Mesenchymal stem cell (in vitro differentiated cells and primary cell): ENCODE measurements at regions not wholly inside any gene's neighbourhood (a gene's known extent, or its start where the extent isn't known, plus 50 kb on each side); places are given as distances from the start of the nearest gene placed in this dataset.
"Not testable (repeated sequence)": the region's sequence is repeated elsewhere in the genome, so short reads cannot be mapped to it uniquely, and the experiment has no call there.

Source experiments
- DNase-seq: peaks from one replicate; pipeline ENCODE4 v3.0.0-alpha.2; 2013
- H2AFZ ChIP-seq: one replicate; pipeline ENCODE4 v1.6.1; 2013; ENCODE audit warnings: low read depth, mild to moderate bottlenecking, control low read depth, inconsistent platforms, low read length, moderate library complexity
- H2AK5ac ChIP-seq: 2 replicates; pipeline ENCODE4 v1.6.1; 2013; ENCODE audit warnings: low read length, moderate library complexity, mild to moderate bottlenecking, inconsistent platforms; ENCODE audit not compliant: severe bottlenecking
- H2BK120ac ChIP-seq: one replicate; pipeline ENCODE4 v1.6.1; 2013; ENCODE audit warnings: low read depth, mild to moderate bottlenecking, inconsistent platforms, low read length, moderate library complexity
- H2BK12ac ChIP-seq, 2 experiments: one replicate each; pipeline ENCODE4 v1.6.1; 2013; ENCODE audit warnings: inconsistent platforms in 2 of 2, low read length in 2 of 2, mild to moderate bottlenecking in 2 of 2, moderate library complexity in 2 of 2, control low read depth in 1 of 2
- H2BK15ac ChIP-seq: one replicate; pipeline ENCODE4 v1.6.1; 2013; ENCODE audit warnings: mild to moderate bottlenecking, low read depth, inconsistent platforms; ENCODE audit not compliant: poor library complexity, severe bottlenecking
- H2BK5ac ChIP-seq: 2 replicates; pipeline ENCODE4 v1.6.1; 2013; ENCODE audit warnings: low read depth, mild to moderate bottlenecking, low read length, control low read depth, inconsistent platforms; ENCODE audit not compliant: poor library complexity, severe bottlenecking
- H3K14ac ChIP-seq, 2 experiments: one replicate each; pipeline ENCODE4 v1.6.1; 2013; ENCODE audit warnings: inconsistent platforms in 2 of 2, low read length in 2 of 2, control low read depth in 1 of 2, mild to moderate bottlenecking in 1 of 2, moderate library complexity in 1 of 2
- H3K18ac ChIP-seq, 2 experiments: one replicate each; pipeline ENCODE4 v1.6.1; 2013; ENCODE audit warnings: inconsistent platforms in 2 of 2, low read length in 2 of 2, control low read depth in 1 of 2, low read depth in 1 of 2, mild to moderate bottlenecking in 1 of 2
- H3K23ac ChIP-seq, 2 experiments: one replicate each; pipeline ENCODE4 v1.6.1; 2013; ENCODE audit warnings: inconsistent platforms in 2 of 2, low read length in 2 of 2, mild to moderate bottlenecking in 2 of 2, moderate library complexity in 2 of 2, control low read depth in 1 of 2
- H3K27ac ChIP-seq: 2 replicates; pipeline ENCODE4 v1.5.1; 2013; ENCODE audit warnings: mild to moderate bottlenecking, moderate library complexity, low read length, control low read depth, inconsistent platforms; ENCODE audit not compliant: poor library complexity, severe bottlenecking
- H3K27me3 ChIP-seq, 2 experiments: 2 replicates each; pipeline versions ENCODE4 v1.6.1 to v1.7.0; 2013; ENCODE audit warnings: low read length in 2 of 2, mild to moderate bottlenecking in 2 of 2, moderate library complexity in 2 of 2, control low read depth in 1 of 2, inconsistent platforms in 1 of 2; ENCODE audit not compliant: control insufficient read depth in 1 of 2, insufficient read depth in 1 of 2
- H3K36me3 ChIP-seq, 2 experiments: 2 replicates each; pipeline versions ENCODE4 v1.6.1 to v1.7.0; 2013; ENCODE audit warnings: low read length in 2 of 2, control low read depth in 1 of 2, inconsistent platforms in 1 of 2, low read depth in 1 of 2, mild to moderate bottlenecking in 1 of 2; ENCODE audit not compliant: insufficient read depth in 2 of 2, control insufficient read depth in 1 of 2
- H3K4ac ChIP-seq, 2 experiments: one replicate each; pipeline ENCODE4 v1.6.1; 2013; ENCODE audit warnings: inconsistent platforms in 2 of 2, low read length in 2 of 2, mild to moderate bottlenecking in 2 of 2, moderate library complexity in 2 of 2, control low read depth in 1 of 2, low read depth in 1 of 2
- H3K4me1 ChIP-seq: 2 replicates; pipeline ENCODE4 v1.6.1; 2013; ENCODE audit warnings: low read depth, low read length, control low read depth; ENCODE audit not compliant: control insufficient read depth, insufficient read depth
- H3K4me2 ChIP-seq: 2 replicates; pipeline ENCODE4 v1.6.1; 2013; ENCODE audit warnings: low read length, mild to moderate bottlenecking, inconsistent platforms; ENCODE audit not compliant: poor library complexity, severe bottlenecking
- H3K4me3 ChIP-seq, 2 experiments: 2 replicates each; pipeline versions ENCODE4 v1.5.1 to v1.7.0; 2013; ENCODE audit warnings: low read length in 2 of 2, mild to moderate bottlenecking in 2 of 2, control low read depth in 1 of 2, low read depth in 1 of 2; ENCODE audit not compliant: insufficient read depth in 1 of 2
- H3K79me1 ChIP-seq: replicated peaks from 2 replicates; pipeline ENCODE4 v1.6.1; 2013; ENCODE audit warnings: mild to moderate bottlenecking, control low read depth, low read length, inconsistent platforms; ENCODE audit not compliant: poor library complexity, severe bottlenecking
- H3K9ac ChIP-seq: 2 replicates; pipeline ENCODE4 v1.7.0; 2013; ENCODE audit warnings: mild to moderate bottlenecking, low read length, moderate library complexity
- H3K9me3 ChIP-seq: 2 replicates; pipeline ENCODE4 v1.7.0; 2013; ENCODE audit warnings: mild to moderate bottlenecking, low read length; ENCODE audit not compliant: control insufficient read depth
- H4K8ac ChIP-seq: one replicate; pipeline ENCODE4 v1.6.1; 2013; ENCODE audit warnings: inconsistent platforms, mild to moderate bottlenecking, low read length, moderate library complexity
- H4K91ac ChIP-seq: one replicate; pipeline ENCODE4 v1.6.1; 2013; ENCODE audit warnings: mild to moderate bottlenecking, low read length, inconsistent platforms
- WGBS: methylation state at CpG from one replicate; pipeline ENCODE4 v1.1.7; 2013; ENCODE audit warnings: mixed read lengths; 5-methylcytosine and 5-hydroxymethylcytosine counted together

DNA sequence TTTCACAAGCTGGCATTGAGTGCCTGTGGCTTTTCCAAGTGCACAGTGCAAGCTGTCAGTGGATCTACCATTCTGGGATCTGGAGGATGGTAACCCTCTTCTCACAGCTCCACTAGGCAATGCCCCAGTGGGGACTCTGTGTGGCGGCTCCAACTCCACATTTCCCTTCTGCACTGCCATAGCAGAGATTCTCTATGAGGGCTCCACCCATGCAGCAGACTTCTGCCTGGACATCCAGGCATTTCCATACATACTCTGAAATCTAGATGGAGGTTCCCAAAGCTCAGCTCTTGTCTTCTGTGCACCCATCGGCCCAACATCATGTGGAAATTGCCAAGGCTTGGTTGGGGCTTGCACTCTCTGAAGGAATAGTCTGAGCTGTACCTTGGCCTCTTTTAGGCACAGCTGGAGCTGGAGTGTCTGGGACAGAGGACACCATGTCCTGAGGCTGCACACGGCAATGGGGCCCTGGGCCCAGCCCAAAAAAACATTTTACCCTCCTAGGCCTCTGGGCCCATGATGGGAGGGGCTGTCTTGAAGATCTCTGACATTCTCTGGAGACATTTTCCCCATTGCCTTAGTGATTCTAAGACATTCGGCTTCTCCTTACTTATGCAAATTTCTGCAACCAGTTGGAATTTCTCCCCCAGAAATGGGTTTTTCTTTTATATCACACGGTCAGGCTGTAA is 313.3 kb upstream of the SFSWAP start:
- H3K4me3 ChIP-seq: no peak overlapping the region
- H3K14ac ChIP-seq: no peak overlapping the region
- no peaks in the 10 kb centered on the region for H3K4me1 ChIP-seq
- no peak overlapping the region for H2BK15ac ChIP-seq
- no peak overlapping the region for H4K8ac ChIP-seq
- no peaks in the 10 kb centered on the region for H3K27me3 ChIP-seq
- no peak overlapping the region for H2BK12ac ChIP-seq
- no peak overlapping the region for H3K23ac ChIP-seq
- H3K79me1 ChIP-seq: no peaks in the 10 kb centered on the region
- no peak overlapping the region for H3K9ac ChIP-seq
- H2BK5ac ChIP-seq: no peak overlapping the region
- DNase-seq: no peak
- no peak overlapping the region for H3K4me2 ChIP-seq
- H3K4ac ChIP-seq: no peak overlapping the region
- H3K36me3 ChIP-seq: no peaks in the 10 kb centered on the region
- no peak overlapping the region for H2AFZ ChIP-seq
- H2BK120ac ChIP-seq: no peak overlapping the region
- H3K27ac ChIP-seq: no peak overlapping the region
- peaks cover 5% of the 10 kb centered on the region for H3K9me3 ChIP-seq
- H2AK5ac ChIP-seq: no peak overlapping the region
- 43% methylated on average over 5 of the region's 5 CpGs for WGBS
- no peak overlapping the region for H4K91ac ChIP-seq
- no peak overlapping the region for H3K18ac ChIP-seq

DNA sequence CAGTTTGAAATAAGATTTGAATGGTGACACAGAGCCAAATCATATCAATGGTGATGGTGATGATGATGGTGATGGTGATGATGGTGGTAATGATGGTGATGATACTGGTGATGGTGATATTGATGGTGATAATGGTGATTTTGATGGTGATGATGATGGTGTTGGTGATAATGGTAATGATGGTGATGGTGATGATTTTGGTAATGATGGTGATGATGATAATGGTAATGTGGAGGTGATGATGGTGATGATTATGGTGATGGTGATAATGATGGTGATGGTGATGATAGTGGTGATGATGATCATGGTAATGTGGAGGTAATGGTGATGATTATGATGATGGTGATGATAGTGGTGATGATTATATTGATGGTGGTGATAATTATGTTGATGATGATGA is 311.9 kb upstream of the SFSWAP start:
- no peak overlapping the region for H2BK120ac ChIP-seq
- H3K36me3 ChIP-seq: no peaks in the 10 kb centered on the region
- H3K4me3 ChIP-seq: no peak overlapping the region
- no peak overlapping the region for H3K4ac ChIP-seq
- no peaks in the 10 kb centered on the region for H3K27me3 ChIP-seq
- H3K9me3 ChIP-seq: peaks cover 5% of the 10 kb centered on the region
- H3K4me2 ChIP-seq: no peak overlapping the region
- no peak for DNase-seq
- H2BK5ac ChIP-seq: no peak overlapping the region
- no peak overlapping the region for H2BK15ac ChIP-seq
- H3K23ac ChIP-seq: no peak overlapping the region
- H2AFZ ChIP-seq: no peak overlapping the region
- H4K8ac ChIP-seq: no peak overlapping the region
- H3K4me1 ChIP-seq: no peaks in the 10 kb centered on the region
- H4K91ac ChIP-seq: no peak overlapping the region
- no peak overlapping the region for H3K14ac ChIP-seq
- H2BK12ac ChIP-seq: no peak overlapping the region
- H3K79me1 ChIP-seq: no peaks in the 10 kb centered on the region
- no peak overlapping the region for H3K27ac ChIP-seq
- no peak overlapping the region for H3K9ac ChIP-seq
- H2AK5ac ChIP-seq: no peak overlapping the region
- H3K18ac ChIP-seq: no peak overlapping the region

DNA sequence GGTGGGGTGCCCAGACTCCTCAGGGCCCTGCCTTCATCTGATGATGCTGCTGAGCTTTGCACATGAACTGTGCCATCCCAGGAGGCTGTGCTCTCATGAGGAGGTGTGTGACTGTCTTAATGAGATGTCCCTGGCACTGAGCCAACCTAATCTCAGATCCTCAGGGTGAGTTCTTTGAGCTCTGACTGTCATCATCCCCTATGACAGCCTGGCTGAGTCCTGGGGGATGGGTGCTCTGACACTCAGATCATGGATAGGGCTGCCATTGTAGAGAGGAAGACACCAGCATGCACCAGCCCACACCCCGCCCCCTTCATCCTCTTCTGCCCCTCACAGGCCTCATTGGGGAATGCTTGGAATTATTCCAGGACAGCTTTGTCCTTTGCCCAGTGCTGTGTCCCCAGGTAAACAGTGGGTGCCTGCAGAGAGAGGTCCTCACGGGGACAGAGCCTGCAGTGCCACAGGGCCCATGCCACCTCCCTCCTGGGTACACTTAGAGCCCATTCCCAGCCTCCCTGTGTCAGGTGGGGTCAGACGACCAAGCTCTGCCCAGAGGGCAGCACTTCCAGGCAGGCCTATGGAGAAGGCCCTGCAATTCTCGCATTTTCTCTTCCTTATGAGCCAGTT is 310.1 kb upstream of the SFSWAP start:
- H3K9me3 ChIP-seq, H3K23ac ChIP-seq, H3K9ac ChIP-seq, H3K27ac ChIP-seq, H3K79me1 ChIP-seq, H3K4me3 ChIP-seq, H3K27me3 ChIP-seq, H3K18ac ChIP-seq, H3K4me1 ChIP-seq, H2BK15ac ChIP-seq, H3K14ac ChIP-seq, H3K4ac ChIP-seq, H2BK5ac ChIP-seq, H2AFZ ChIP-seq, H2AK5ac ChIP-seq, H4K91ac ChIP-seq, H2BK120ac ChIP-seq, DNase-seq, H2BK12ac ChIP-seq, H4K8ac ChIP-seq, H3K36me3 ChIP-seq, H3K4me2 ChIP-seq: not testable (repeated sequence)
- 60% methylated on average over 4 of the region's 4 CpGs for WGBS

DNA sequence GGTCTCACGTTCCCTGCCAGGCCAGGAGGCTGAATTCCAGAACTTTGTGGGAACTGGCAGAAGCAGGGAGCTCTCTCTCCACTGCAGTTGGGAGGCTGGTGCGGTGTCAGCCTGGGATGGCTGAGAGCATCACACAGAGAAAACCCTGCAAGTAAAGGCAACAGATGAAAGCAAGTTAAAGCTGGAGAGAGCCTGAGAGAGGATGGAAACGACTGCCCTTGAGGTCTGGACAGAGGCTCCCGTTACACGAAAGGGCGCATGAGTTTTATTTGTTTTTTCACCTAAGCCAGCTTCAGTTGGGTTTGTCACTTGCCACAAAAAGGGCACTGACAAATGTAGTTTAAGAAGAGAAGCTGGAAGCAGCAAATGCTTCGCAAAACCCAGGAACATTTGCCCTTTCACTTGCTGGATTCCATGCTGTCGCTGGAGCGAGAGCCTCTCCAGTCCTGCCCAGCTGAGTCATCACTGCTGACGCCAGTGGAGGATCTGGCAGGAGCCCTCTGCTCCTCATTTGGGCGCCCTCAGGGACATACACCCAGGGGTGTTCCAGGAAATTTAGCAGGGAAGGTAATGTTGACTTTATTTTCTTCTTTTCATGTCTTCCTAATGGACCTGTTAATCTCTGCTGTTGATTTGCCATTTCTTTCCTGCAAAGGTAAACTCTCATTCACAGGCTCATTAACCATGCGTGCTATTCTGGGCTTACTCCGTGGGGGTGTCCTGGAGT is 308.8 kb upstream of the SFSWAP start:
- H2BK5ac ChIP-seq, H3K18ac ChIP-seq, H3K14ac ChIP-seq, H2AFZ ChIP-seq, H2BK15ac ChIP-seq, H4K91ac ChIP-seq, H4K8ac ChIP-seq, H3K4me1 ChIP-seq, DNase-seq, H2BK120ac ChIP-seq, H3K4me3 ChIP-seq, H3K23ac ChIP-seq, H3K9me3 ChIP-seq, H3K36me3 ChIP-seq, H3K79me1 ChIP-seq, H3K27me3 ChIP-seq, H3K4me2 ChIP-seq, H2AK5ac ChIP-seq, H3K27ac ChIP-seq, H3K4ac ChIP-seq, H2BK12ac ChIP-seq, H3K9ac ChIP-seq: not testable (repeated sequence)
- 60% methylated on average over 12 of the region's 13 CpGs for WGBS
